ENCODE measurements at regions not wholly inside any gene's neighbourhood (a gene's known extent, or its start where the extent isn't known, plus 50 kb on each side); places are given as distances from the start of the nearest gene placed in this dataset.

- no peaks in the 10 kb centered on the region for H3K9me3 ChIP-seq
- no peak for ATAC-seq
- H3K4me3 ChIP-seq, result no peak overlapping the region
- intact Hi-C loops (cut with DNase I; ENCODE audit: low total_unique reads), result no loop called here
- in situ Hi-C loops (cut with MboI; ENCODE audit: low sequenced_read_pairs in 4 of 4), result no loop called here
- H3K4me1 ChIP-seq, result no peaks in the 10 kb centered on the region
- DNase-seq, result no peak
- H3K27ac ChIP-seq, result no peak overlapping the region
- H3K36me3 ChIP-seq, result no peaks in the 10 kb centered on the region
- peaks cover 0 to 3% (median 0%) of the 10 kb centered on the region in 3 donors for H3K27me3 ChIP-seq
- no peak for TF ChIP-seq POLR2A (IDR thresholded peaks at IDR 0.05)
- TF ChIP-seq CTCF (IDR thresholded peaks at IDR 0.05 in 4 of 5, conservative IDR thresholded peaks at IDR 0.05 in 1 of 5), result no peak
These were observed 302.7 kb upstream of the SMIM21 start for GRCh38 chr18:75730249-75730648.

- intact Hi-C loops (cut with DNase I; ENCODE audit: low total_unique reads) (no loop called here), in situ Hi-C loops (cut with MboI; ENCODE audit: low sequenced_read_pairs in 4 of 4) (no loop called here)
- ATAC-seq (no peak), DNase-seq (no peak)
- no peaks in the 10 kb centered on the region for H3K36me3 ChIP-seq
- no peak overlapping the region for H3K27ac ChIP-seq
- H3K27me3 ChIP-seq, result peaks cover 0 to 3% (median 0%) of the 10 kb centered on the region in 3 donors
- no peak for TF ChIP-seq POLR2A (IDR thresholded peaks at IDR 0.05)
- TF ChIP-seq CTCF (IDR thresholded peaks at IDR 0.05 in 4 of 5, conservative IDR thresholded peaks at IDR 0.05 in 1 of 5), result no peak
- no peak overlapping the region for H3K4me3 ChIP-seq
- no peaks in the 10 kb centered on the region for H3K9me3 ChIP-seq
- no peaks in the 10 kb centered on the region for H3K4me1 ChIP-seq
These were observed 301.1 kb upstream of the SMIM21 start for GRCh38 chr18:75728621-75729020.

- no peaks in the 10 kb centered on the region for H3K4me1 ChIP-seq
- TF ChIP-seq CTCF (IDR thresholded peaks at IDR 0.05 in 4 of 5, conservative IDR thresholded peaks at IDR 0.05 in 1 of 5), result no peak
- TF ChIP-seq POLR2A (IDR thresholded peaks at IDR 0.05), result no peak
- no peaks in the 10 kb centered on the region for H3K36me3 ChIP-seq
- H3K4me3 ChIP-seq, result no peak overlapping the region
- no peak for DNase-seq
- in situ Hi-C loops (cut with MboI; ENCODE audit: low sequenced_read_pairs in 4 of 4), result no loop called here
- intact Hi-C loops (cut with DNase I; ENCODE audit: low total_unique reads), result no loop called here
- no peak overlapping the region for H3K27ac ChIP-seq
- no peak for ATAC-seq
- H3K9me3 ChIP-seq, result no peaks in the 10 kb centered on the region
- peaks cover 0 to 3% (median 0%) of the 10 kb centered on the region in 3 donors for H3K27me3 ChIP-seq
These were observed 300.0 kb upstream of the SMIM21 start for GRCh38 chr18:75727456-75727855.

- DNase-seq (no peak), ATAC-seq (no peak)
- Histone ChIP-seq H3K36me3 (no peaks in the 10 kb centered on the region), H3K4me3 (no peak overlapping the region), H3K27me3 (no peaks in the 10 kb centered on the region), H3K4me1 (no peaks in the 10 kb centered on the region), H3K9me3 (no peaks in the 10 kb centered on the region), H3K27ac (no peak overlapping the region)
- TF ChIP-seq POLR2A (IDR thresholded peaks at IDR 0.05), result no peak
- no peak for TF ChIP-seq CTCF (IDR thresholded peaks at IDR 0.05 in 4 of 5, conservative IDR thresholded peaks at IDR 0.05 in 1 of 5)
- in situ Hi-C loops (cut with MboI; ENCODE audit: low sequenced_read_pairs in 4 of 4), result loop anchor here in 1 of 4 donors (25.0 kb wide), 1 partner anchor 89 kb away; no protein-coding TSS in a partner anchor
- intact Hi-C loops (cut with DNase I; ENCODE audit: low total_unique reads), result no loop called here
These were observed 296.2 kb upstream of the SMIM21 start for GRCh38 chr18:75723521-75724340.
